ENCODE measurements at regions not wholly inside any gene's neighbourhood (a gene's known extent, or its start where the extent isn't known, plus 50 kb on each side); places are given as distances from the start of the nearest gene placed in this dataset.
"Not testable (repeated sequence)": the region's sequence is repeated elsewhere in the genome, so short reads cannot be mapped to it uniquely, and the experiment has no call there.

- DNase-seq = no peak
Measured at GRCh38 chr4:125590158-125590557, 275.4 kb downstream of the FAT4 start.

DNA sequence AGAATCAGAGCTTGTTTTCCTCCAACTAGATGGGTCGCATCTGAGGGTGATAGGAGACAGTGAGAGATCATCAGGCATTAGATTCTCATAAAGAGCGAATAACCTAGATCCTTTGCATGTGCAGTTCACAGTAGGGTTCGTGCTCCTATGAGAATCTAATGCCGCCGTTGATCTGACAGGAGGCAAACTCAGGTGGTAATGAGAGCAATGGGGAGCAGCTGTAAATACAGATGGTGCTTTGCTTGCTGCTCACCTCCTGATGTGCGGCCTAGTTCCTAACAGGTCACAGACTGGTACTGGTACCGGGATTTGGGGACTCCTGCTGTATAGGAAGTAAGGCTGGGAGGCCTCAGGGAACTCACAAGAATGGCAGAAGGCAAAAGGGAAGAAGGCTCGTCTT lies 276.5 kb downstream of the FAT4 start:
- no peak for DNase-seq

DNA sequence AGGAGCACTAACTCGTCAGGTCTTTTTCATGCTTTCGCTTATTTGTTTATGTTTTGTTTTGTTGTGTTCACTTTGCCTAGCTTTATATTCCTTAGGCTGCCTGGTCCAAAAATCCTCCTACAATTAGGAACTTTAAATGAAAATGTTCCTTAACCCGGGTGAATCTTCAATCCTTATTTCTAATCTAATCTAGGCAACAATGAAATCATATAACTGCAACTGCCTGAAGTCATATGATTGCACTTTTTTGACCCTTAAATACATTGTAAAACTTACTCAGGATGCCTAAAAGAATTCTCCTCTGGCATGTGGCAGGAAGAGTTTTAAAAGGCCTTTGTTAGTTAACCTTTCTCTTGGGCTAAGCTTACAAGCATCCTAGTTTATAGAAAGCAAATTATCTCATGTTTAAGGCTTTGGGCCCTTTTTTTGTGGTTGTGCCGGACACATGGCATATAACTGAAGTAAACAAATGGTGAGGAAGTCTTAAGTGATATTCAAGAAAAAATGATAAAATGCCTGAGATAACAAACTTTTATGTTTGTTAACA lies 279.4 kb downstream of the FAT4 start:
- DNase-seq = no peak

DNA sequence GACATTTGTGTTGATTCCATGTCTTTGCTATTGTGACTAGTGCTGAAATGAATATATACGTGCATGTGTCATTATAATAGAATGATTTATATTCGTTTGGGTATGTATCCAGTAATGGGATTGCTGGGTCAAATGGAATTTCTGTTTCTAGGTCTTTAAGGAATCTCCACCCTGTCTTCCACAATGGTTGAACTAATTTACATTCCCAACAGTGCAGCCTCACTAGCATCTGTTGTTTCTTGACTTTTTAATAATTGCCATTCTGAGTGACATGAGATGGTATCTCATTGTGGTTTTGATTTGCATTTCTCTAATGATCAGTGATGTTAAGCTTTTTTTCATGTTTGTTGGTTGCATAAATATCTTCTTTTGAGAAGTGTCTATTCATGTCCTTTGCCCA lies 291.2 kb downstream of the FAT4 start:
- DNase-seq = not testable (repeated sequence)

DNA sequence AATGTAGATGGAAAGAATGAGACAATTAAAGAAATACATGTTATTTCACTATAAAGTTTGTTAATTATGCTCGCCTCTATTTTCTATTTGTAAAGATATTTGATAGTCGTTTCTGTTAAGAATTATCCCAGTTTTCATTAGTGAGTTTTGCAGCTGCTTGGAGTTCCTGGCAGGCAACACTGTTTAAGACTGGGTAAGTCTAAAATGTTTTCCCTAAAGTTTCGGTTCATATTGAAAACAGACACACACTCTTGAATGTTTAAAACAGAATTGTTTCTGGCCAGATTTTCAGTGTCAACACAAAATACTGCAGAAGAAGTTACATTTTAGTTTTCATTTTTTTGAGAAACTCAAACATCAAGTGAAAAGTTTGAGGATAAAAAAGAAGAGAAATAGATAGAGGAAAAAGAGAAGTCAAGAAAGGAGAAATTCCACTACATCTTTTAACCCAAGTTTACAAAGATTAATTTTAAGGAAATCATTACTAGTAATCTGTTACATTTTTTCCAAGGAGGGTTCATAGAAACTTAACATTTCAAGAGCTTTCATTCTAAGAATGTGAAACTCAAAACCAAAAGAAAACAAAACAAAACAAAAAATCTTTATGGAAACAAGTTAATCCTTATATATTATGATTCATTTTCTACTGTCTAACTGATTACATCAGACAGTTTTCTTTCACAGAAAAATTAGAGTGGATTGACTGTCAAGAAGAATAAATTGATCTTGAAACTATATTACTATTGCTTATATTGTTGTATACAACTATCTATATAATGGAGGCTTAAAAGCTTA lies 305.5 kb downstream of the FAT4 start:
- no peak for DNase-seq

DNA sequence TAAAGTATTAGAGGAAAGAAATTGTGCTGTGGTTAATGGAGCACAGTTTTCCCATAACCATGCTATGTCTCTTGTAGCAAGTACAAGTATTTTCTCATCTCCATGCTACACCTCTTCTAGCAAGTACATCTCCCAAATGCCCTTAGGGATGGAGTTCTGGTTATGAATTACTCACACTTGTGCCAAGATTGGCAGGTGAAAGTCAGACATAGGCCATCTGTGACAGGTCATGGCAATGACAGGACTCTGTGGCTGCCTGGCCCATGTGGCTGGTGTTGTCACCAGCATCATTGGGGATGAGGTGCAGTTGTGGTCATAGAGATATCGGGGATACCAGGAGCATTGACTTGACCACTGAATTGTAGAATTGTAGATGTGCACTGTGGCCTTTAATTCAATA lies 310.2 kb downstream of the FAT4 start:
- no peak for DNase-seq

GRCh38 chr4:125626946-125627345 lies 312.2 kb downstream of the FAT4 start:
- DNase-seq = no peak

GRCh38 chr4:125639182-125639621 lies 324.4 kb downstream of the FAT4 start:
- DNase-seq = peak in 1 of 56 donors; percentile 0

DNA sequence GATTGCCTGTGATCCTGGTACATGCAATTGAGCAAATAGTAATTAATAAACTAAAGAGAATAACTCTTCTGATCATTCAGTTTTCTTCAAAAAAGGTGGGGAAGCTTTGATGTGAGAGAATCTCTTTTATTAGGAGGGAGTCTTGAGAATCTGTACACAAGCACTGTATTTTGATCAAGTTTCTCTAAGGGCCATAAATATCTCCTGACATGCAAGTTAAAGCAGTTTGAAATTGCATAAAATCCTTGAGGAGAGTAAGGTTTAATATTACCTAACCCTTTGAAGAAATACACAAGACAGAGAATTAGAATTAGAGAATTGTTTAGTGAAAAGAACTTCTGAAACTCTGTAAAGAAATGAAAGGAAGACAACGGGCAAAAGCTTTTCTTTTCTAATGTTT lies 326.9 kb downstream of the FAT4 start:
- no peak for DNase-seq

GRCh38 chr4:125642645-125643044 lies 327.9 kb downstream of the FAT4 start:
- no peak for DNase-seq

- no peak for DNase-seq
Measured at GRCh38 chr4:125649452-125649851, 334.7 kb downstream of the FAT4 start.

- no peak for DNase-seq
Measured at GRCh38 chr4:125650557-125650956, 335.8 kb downstream of the FAT4 start.

DNA sequence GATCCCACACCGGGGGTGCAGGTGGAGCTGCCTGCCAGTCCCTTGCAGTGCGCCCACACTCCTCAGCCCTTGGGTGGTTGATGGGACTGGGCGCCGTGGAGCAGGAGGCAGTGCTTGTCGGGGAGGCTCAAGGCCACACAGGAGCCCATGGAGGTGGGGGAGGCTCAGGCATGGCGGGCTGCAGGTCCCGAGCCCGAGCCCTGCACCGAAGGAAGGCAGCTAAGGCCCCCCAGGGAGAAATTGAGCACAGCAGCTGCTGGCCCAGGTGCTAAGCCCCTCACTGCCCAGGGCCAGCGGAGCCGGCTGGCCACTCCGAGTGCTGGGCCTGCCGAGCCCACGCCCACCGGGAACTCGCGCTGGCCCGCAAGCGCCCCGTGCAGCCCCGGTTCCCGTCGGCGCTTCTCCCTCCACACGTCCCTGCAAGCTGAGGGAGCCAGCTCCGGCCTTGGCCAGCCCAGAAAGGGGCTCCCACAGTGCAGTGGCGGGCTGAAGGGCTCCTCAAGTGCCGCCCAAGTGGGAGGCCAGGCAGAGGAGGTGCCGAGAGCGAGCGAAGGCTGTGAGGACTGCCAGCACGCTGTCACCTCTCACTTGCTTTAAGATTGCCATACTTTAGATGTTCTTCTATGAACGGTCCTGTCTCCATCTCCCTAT lies 337.1 kb downstream of the FAT4 start:
- not testable (repeated sequence) for DNase-seq

GRCh38 chr4:125658773-125659172 lies 344.0 kb downstream of the FAT4 start:
- DNase-seq = no peak

DNA sequence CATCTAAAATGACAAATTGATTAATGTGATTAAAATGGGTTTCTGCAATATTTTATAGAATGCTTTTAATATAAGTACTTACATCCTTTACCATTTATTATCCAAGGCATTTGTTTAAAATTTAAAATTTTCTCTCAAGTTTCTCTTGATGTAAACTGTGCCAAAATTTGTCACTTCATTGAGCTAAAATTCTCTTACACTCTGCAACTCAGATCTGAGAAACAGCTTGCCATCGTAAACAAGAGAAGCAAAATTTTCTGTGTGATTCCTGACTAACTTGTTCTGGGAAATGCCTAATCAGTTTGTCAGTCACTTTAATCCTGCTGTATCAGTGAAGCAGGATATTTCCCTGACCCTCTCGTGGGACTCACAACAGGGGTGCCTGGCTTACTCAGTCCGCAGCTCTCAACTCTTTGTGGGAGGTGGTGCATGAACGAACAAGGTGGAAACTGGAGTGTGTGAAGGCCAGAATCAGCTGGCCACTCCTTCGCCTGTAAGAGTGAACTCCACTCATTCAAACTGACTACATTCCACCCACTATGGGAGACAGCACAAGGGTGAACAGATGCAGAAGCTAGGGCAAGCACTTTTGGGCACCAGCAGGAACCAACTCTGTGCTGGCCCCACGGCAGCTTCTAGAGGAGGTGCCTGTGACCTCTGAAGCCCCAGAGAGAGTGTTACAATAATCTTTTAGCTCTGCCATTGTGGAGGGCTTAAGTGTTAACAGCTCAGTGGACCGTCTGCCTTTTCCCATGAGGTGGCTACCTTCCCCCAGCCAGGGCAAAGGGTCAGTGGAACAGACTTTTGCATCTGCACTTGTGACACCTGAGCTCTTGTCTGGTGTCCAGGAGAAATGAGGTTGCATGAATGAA lies 349.4 kb downstream of the FAT4 start:
- DNase-seq = peak in 1 of 56 donors; percentile 0

GRCh38 chr4:125666635-125667034 lies 351.9 kb downstream of the FAT4 start:
- no peak for DNase-seq

DNA sequence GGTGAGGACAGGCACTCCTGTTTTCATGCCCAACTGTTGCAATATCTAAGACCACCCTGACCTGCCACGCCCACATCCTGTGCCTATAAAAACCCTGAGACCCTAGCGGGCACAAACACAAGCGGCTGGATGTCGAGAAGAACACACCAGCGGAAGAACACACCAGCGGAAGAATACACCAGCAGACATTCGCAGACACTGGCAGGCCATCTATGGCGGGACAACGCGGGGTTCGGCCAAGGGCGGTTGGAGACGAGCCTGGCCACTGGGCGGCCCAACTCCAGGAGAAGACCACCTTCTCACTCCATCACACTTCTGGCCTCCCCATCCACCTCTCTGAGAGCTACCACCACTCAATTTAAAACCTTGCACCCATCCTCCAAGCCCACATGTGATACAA lies 361.4 kb downstream of the FAT4 start:
- DNase-seq = no peak

- no peak for DNase-seq
Measured at GRCh38 chr4:125676583-125676982, 361.8 kb downstream of the FAT4 start.

- no peak for DNase-seq
Measured at GRCh38 chr4:125677665-125678307, 363.0 kb downstream of the FAT4 start.

GRCh38 chr4:125679989-125680388 lies 365.2 kb downstream of the FAT4 start:
- no peak for DNase-seq

DNA sequence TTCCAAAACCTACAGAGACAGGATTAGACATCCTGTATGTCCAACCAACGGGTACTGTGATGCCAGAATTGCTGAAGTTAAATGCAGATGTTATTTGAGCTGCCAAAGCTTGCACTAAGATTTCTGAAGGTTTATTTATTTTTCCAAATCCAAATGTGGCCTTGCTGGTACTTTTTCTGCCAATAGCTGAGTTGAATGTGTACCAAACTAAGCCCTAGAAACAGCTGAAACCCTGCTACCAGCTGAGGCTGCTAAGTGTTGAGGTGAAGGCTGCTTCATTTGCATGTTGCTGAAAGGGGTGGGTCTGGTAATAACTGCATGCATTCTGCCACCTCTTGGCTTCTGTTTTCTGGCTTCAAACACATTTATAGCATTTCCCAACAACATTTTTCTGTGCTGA lies 366.5 kb downstream of the FAT4 start:
- no peak for DNase-seq
